HEK293 (cell line): ENCODE measurements at regions not wholly inside any gene's neighbourhood (a gene's known extent, or its start where the extent isn't known, plus 50 kb on each side); places are given as distances from the start of the nearest gene placed in this dataset.

Source experiments
- CTCF ChIP-seq: fragments of 450-650 bp; formaldehyde crosslinking; IDR thresholded peaks from 2 replicates; pipeline ENCODE4 v1.5.1; 2016; ENCODE audit warnings: missing biosample characterization, missing genetic modification characterization
- HOXA7 ChIP-seq: sonication (generic); formaldehyde crosslinking; IDR thresholded peaks from 2 replicates; pipeline ENCODE4 v1.8.1; 2022; ENCODE audit warnings: missing genetic modification reagents, borderline replicate concordance
- MYNN ChIP-seq: fragments of 450-650 bp; formaldehyde crosslinking; IDR thresholded peaks from 2 replicates; pipeline ENCODE4 v1.5.1; 2016; ENCODE audit warnings: missing biosample characterization, missing genetic modification characterization, borderline replicate concordance
- PBX3 ChIP-seq: sonication (generic); formaldehyde crosslinking; IDR thresholded peaks from 2 replicates; pipeline ENCODE4 v1.8.1; 2022; ENCODE audit warnings: mild to moderate bottlenecking, moderate library complexity, missing genetic modification reagents
- RBAK ChIP-seq: fragments of 450-650 bp; formaldehyde crosslinking; IDR thresholded peaks from 2 replicates; pipeline ENCODE4 v1.5.1; 2016; ENCODE audit warnings: missing biosample characterization, missing genetic modification characterization
- TCF7L2 ChIP-seq: IDR thresholded peaks from 2 replicates; pipeline ENCODE4 v1.6.1; 2011; ENCODE audit warnings: low read depth, mild to moderate bottlenecking, inconsistent platforms, low read length, moderate library complexity, borderline replicate concordance
- YY1 ChIP-seq: fragments of 450-650 bp; formaldehyde crosslinking; IDR thresholded peaks from 2 replicates; pipeline ENCODE4 v1.5.1; 2018; ENCODE audit warnings: missing biosample characterization, missing genetic modification characterization
- ZNF366 ChIP-seq: fragments of 450-650 bp; formaldehyde crosslinking; conservative IDR thresholded peaks from 2 replicates; pipeline ENCODE4 v1.5.1; 2016; ENCODE audit warnings: missing biosample characterization, missing genetic modification characterization

DNA sequence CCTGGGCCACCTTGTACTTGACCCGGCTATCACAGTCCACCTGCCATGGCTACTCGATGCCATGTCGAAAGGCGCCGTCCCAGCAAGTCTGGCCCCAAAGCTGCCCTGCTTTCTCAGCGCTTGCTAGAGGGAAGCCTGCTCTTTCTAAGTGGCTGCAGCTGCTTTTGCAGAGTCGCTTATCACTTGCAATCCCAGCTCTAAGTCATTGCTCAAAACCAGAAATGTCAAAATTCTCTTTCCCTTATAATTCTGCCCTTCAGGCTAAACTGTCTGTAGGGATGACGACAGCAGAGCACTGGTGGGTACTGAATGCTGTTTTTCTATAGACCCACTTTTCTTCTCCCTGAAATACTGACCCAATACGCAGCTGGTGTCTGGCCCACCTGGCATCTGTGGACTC is 184.2 kb downstream of the ENGASE start:
- no peak for TF ChIP-seq CTCF
- no peak for TF ChIP-seq MYNN (tag by site-specific recombination)
- TF ChIP-seq HOXA7 (CRISPR knock-in tag), result no peak
- no peak for TF ChIP-seq PBX3 (CRISPR knock-in tag)
- no peak for TF ChIP-seq YY1 (tag by site-specific recombination)
- TF ChIP-seq ZNF366, result no peak
- no peak for TF ChIP-seq TCF7L2
- TF ChIP-seq RBAK, result no peak
